HCT116 (cell line): ENCODE measurements at regions not wholly inside any gene's neighbourhood (a gene's known extent, or its start where the extent isn't known, plus 50 kb on each side); places are given as distances from the start of the nearest gene placed in this dataset.

Source experiments
- ATAC-seq: fragments of 200-7000 bp; cut with Tn5 transposase; 2 replicates; pipeline ENCODE4 v1.9.1; 2020; ENCODE audit warnings: mild to moderate bottlenecking, moderate library complexity
- BruUV-seq: library from RNA; stranded (reverse); fragments of 400-500 nt; replicated peaks from 2 replicates; lab custom pipeline; 2021; lab: Mats Ljungman, UMichigan
- CTCF ChIA-PET: fragments of 300-600 bp; sonication (Branson Sonifier 250); formaldehyde crosslinking; loops from one replicate; lab custom pipeline; 2021; ENCODE audit warnings: antibody characterized with exemption; lab: Charles Lee
- POLR2A ChIA-PET: fragments of 300-600, 350-600 bp; sonication (Branson Sonifier 250); formaldehyde crosslinking; loops from one replicate; lab custom pipeline; 2021; ENCODE audit warnings: antibody characterized with exemption; lab: Charles Lee
- RAD21 ChIA-PET, 2 experiments: fragments of 300-600 bp; sonication (Branson Sonifier 250); formaldehyde crosslinking; loops; one replicate each; lab custom pipeline; 2023; ENCODE audit warnings: low total read pairs in 2 of 2; ENCODE audit not compliant: uncharacterized antibody in 2 of 2, unreplicated experiment in 2 of 2, low non-redundant PET in 1 of 2; lab: Charles Lee
- DNase-seq: peaks from one replicate; pipeline ENCODE4 v3.0.0-alpha.2; 2010; ENCODE audit warnings: low read depth, low spot score
- H2AFZ ChIP-seq: fragments of 200-600 bp; shearing (Covaris generic), sonication (generic); 2 replicates; pipeline ENCODE4 v1.6.1; 2017; ENCODE audit warnings: low read depth, mixed run types, mixed read lengths, antibody characterized with exemption, low read length; ENCODE audit not compliant: poor library complexity, severe bottlenecking
- H3K27ac ChIP-seq: 2 replicates; pipeline ENCODE4 v1.5.1; 2012; ENCODE audit warnings: low read depth, low read length
- H3K27me3 ChIP-seq: fragments of 200-600 bp; sonication (generic); 2 replicates; pipeline ENCODE4 v1.6.1; 2016; ENCODE audit warnings: mixed run types, low read length, mixed read lengths; ENCODE audit not compliant: insufficient read depth
- H3K36me3 ChIP-seq, 2 experiments: fragments of 200-500 bp in 1 of 2; fragments of 200-600 bp in 1 of 2; sonication (Bioruptor generic) in 1 of 2; sonication (generic) in 1 of 2; 2 replicates each; pipeline versions ENCODE4 v1.5.1 to v1.6.1; 2014 to 2016; ENCODE audit warnings: low read length in 2 of 2, inconsistent platforms in 1 of 2, mixed read lengths in 1 of 2, mixed run types in 1 of 2; ENCODE audit not compliant: insufficient read depth in 2 of 2, control insufficient read depth in 1 of 2
- H3K4me1 ChIP-seq, 2 experiments: fragments of 200-600 bp in 1 of 2; sonication (generic) in 1 of 2; 2 replicates each; pipeline versions ENCODE4 v1.5.1 to v1.6.1; 2012 to 2017; ENCODE audit warnings: low read length in 2 of 2, inconsistent platforms in 1 of 2, mild to moderate bottlenecking in 1 of 2, mixed read lengths in 1 of 2, mixed run types in 1 of 2, moderate library complexity in 1 of 2; ENCODE audit not compliant: insufficient read depth in 2 of 2, control insufficient read depth in 1 of 2
- H3K4me2 ChIP-seq: fragments of 200-600 bp; sonication (generic); 2 replicates; pipeline ENCODE4 v1.6.1; 2017; ENCODE audit warnings: mixed run types, low read length, mixed read lengths
- H3K4me3 ChIP-seq, 2 experiments: fragments of 200-600 bp in 1 of 2; sonication (generic) in 1 of 2; replicated peaks in 1 of 2; 2 replicates each; pipeline ENCODE4 v1.5.1; 2011 to 2016; ENCODE audit warnings: low read length in 2 of 2, control low read depth in 1 of 2, low read depth in 1 of 2, mild to moderate bottlenecking in 1 of 2, mixed read lengths in 1 of 2, mixed run types in 1 of 2
- H3K79me2 ChIP-seq: fragments of 200-600 bp; sonication (generic); 2 replicates; pipeline ENCODE4 v1.6.1; 2017; ENCODE audit warnings: mild to moderate bottlenecking, mixed run types, low read length, moderate library complexity, mixed read lengths; ENCODE audit not compliant: insufficient read depth
- H3K9ac ChIP-seq: fragments of 200-600 bp; sonication (generic); 2 replicates; pipeline ENCODE4 v1.6.1; 2016; ENCODE audit warnings: low read length, mixed read lengths
- H3K9me2 ChIP-seq: fragments of 200-600 bp; sonication (generic), shearing (Covaris generic); 2 replicates; pipeline ENCODE4 v1.6.1; 2017; ENCODE audit warnings: mixed run types, mild to moderate bottlenecking, moderate library complexity; ENCODE audit not compliant: insufficient read depth
- H3K9me3 ChIP-seq, 2 experiments: fragments of 200-500 bp in 1 of 2; fragments of 200-600 bp in 1 of 2; sonication (Bioruptor generic) in 1 of 2; sonication (generic) in 1 of 2; 2 replicates each; pipeline ENCODE4 v1.6.1; 2014 to 2017; ENCODE audit warnings: low read length in 2 of 2, mixed read lengths in 2 of 2, inconsistent platforms in 1 of 2, low read depth in 1 of 2, mild to moderate bottlenecking in 1 of 2, mixed run types in 1 of 2, moderate library complexity in 1 of 2; ENCODE audit not compliant: control insufficient read depth in 1 of 2, insufficient read depth in 1 of 2
- H4K20me1 ChIP-seq: fragments of 200-600 bp; sonication (generic), shearing (Covaris generic); 2 replicates; pipeline ENCODE4 v1.6.1; 2017; ENCODE audit warnings: mixed run types, mild to moderate bottlenecking, moderate library complexity; ENCODE audit not compliant: insufficient read depth
- ATF3 ChIP-seq: IDR thresholded peaks from 2 replicates; pipeline ENCODE4 v1.6.1; 2012
- CBX3 ChIP-seq: IDR thresholded peaks from 2 replicates; pipeline ENCODE4 v1.6.1; 2012; ENCODE audit warnings: low read depth
- CTCF ChIP-seq, 3 experiments: fragments of 200-600 bp in 1 of 3; sonication (generic) in 1 of 3; IDR thresholded peaks in 2 of 3; conservative IDR thresholded peaks in 1 of 3; 2 replicates each; pipeline ENCODE4 v1.5.1; 2012 to 2017; ENCODE audit warnings: low read depth in 2 of 3, low read length in 2 of 3, antibody characterized with exemption in 1 of 3, borderline replicate concordance in 1 of 3, control low read depth in 1 of 3, mild to moderate bottlenecking in 1 of 3, mixed read lengths in 1 of 3, mixed run types in 1 of 3, moderate library complexity in 1 of 3; ENCODE audit not compliant: insufficient read depth in 1 of 3
- EGR1 ChIP-seq: IDR thresholded peaks from 2 replicates; pipeline ENCODE4 v1.6.1; 2012; ENCODE audit warnings: low read depth
- EZH2 ChIP-seq: fragments of 200-600 bp; sonication (generic); IDR thresholded peaks from 2 replicates; pipeline ENCODE4 v1.6.1; 2017; ENCODE audit warnings: antibody characterized with exemption, mixed run types
- FOSL1 ChIP-seq: IDR thresholded peaks from 2 replicates; pipeline ENCODE4 v1.6.1; 2012; ENCODE audit warnings: low read depth
- JUND ChIP-seq: IDR thresholded peaks from 2 replicates; pipeline ENCODE4 v1.6.1; 2012
- POLR2A ChIP-seq: IDR thresholded peaks from 2 replicates; pipeline ENCODE4 v1.7.0; 2011; ENCODE audit warnings: borderline replicate concordance; ENCODE audit not compliant: insufficient read depth, insufficient read length; ENCODE audit errors: extremely low read depth
- POLR2AphosphoS5 ChIP-seq: IDR thresholded peaks from 2 replicates; pipeline ENCODE4 v1.6.1; 2011; ENCODE audit warnings: mild to moderate bottlenecking, low read depth, low read length, moderate library complexity
- RAD21 ChIP-seq: IDR thresholded peaks from 2 replicates; pipeline ENCODE4 v1.6.1; 2012; ENCODE audit warnings: low read depth, mild to moderate bottlenecking
- TCF7L2 ChIP-seq: IDR thresholded peaks from 2 replicates; pipeline ENCODE4 v1.7.0; 2011; ENCODE audit warnings: borderline replicate concordance, inconsistent platforms; ENCODE audit not compliant: insufficient read depth, insufficient read length; ENCODE audit errors: extremely low read depth
- YY1 ChIP-seq: IDR thresholded peaks from 2 replicates; pipeline ENCODE4 v1.6.1; 2011; ENCODE audit warnings: low read length, low read depth, moderate library complexity, mild to moderate bottlenecking; ENCODE audit not compliant: insufficient replicate concordance; ENCODE audit errors: extremely low read depth
- ZBTB33 ChIP-seq: IDR thresholded peaks from 2 replicates; pipeline ENCODE4 v1.6.1; 2011; ENCODE audit warnings: mild to moderate bottlenecking, low read length, moderate library complexity; ENCODE audit not compliant: insufficient replicate concordance; ENCODE audit errors: extremely low read depth
- intact Hi-C: fragments of 100-400 bp; cut with micrococcal nuclease; formaldehyde crosslinking; loops from 2 replicates; pipeline ENCODE4 v1.10.0; 2022

GRCh38 chr2:199055336-199055735 is 402.4 kb downstream of the SATB2 start:
- ChIA-PET POLR2A (no interaction called here), RAD21 (no interaction called here), CTCF (no interaction called here)
- no TSS peak for BruUV-seq
- no peak overlapping the region for H3K9ac ChIP-seq
- no peak overlapping the region for H2AFZ ChIP-seq
- no peaks in the 10 kb centered on the region for H3K4me1 ChIP-seq
- H3K9me2 ChIP-seq: no peaks in the 10 kb centered on the region
- H3K4me2 ChIP-seq: no peak overlapping the region
- no peaks in the 10 kb centered on the region for H3K79me2 ChIP-seq
- TF ChIP-seq ZBTB33: no peak
- ATAC-seq (no peak), DNase-seq (no peak)
- H3K27me3 ChIP-seq: no peaks in the 10 kb centered on the region
- H4K20me1 ChIP-seq: no peaks in the 10 kb centered on the region
- H3K27ac ChIP-seq: no peak overlapping the region
- H3K4me3 ChIP-seq: no peak overlapping the region
- intact Hi-C loops: no loop called here
- H3K9me3 ChIP-seq: no peaks in the 10 kb centered on the region
- no peaks in the 10 kb centered on the region for H3K36me3 ChIP-seq

- DNase-seq: no peak
- Histone ChIP-seq H4K20me1 (no peaks in the 10 kb centered on the region), H3K4me2 (no peak overlapping the region), H3K79me2 (no peaks in the 10 kb centered on the region), H3K4me1 (no peaks in the 10 kb centered on the region), H3K9me2 (no peaks in the 10 kb centered on the region), H3K9ac (no peak overlapping the region), H3K27ac (no peak overlapping the region), H3K9me3 (no peaks in the 10 kb centered on the region; a peak in 1 of 4 replicates), H3K4me3 (no peak overlapping the region)
- BruUV-seq: no TSS peak
- ChIA-PET CTCF (no interaction called here), POLR2A (no interaction called here)
- TF ChIP-seq TCF7L2: no peak
- no peak for TF ChIP-seq POLR2A
- no peak for TF ChIP-seq CBX3
- no peak for TF ChIP-seq YY1
- no peak for TF ChIP-seq EGR1
- no peak for TF ChIP-seq EZH2
- TF ChIP-seq POLR2AphosphoS5: no peak
- TF ChIP-seq FOSL1: no peak
- TF ChIP-seq CTCF (IDR thresholded peaks at IDR 0.05 in 2 of 3, conservative IDR thresholded peaks at IDR 0.05 in 1 of 3; ENCODE audit: borderline replicate concordance in 1 of 3, insufficient read depth in 1 of 3, low read depth in 2 of 3, low read length in 2 of 3): no peak
- no peak for TF ChIP-seq ZBTB33
- no peak for TF ChIP-seq RAD21
- TF ChIP-seq ATF3: no peak
- no peak for TF ChIP-seq JUND
- TF ChIP-seq, all 23 proteins: peak for 0
- RAD21 ChIA-PET: no interaction called here
- Histone ChIP-seq H2AFZ (no peak overlapping the region), H3K36me3 (no peaks in the 10 kb centered on the region), H3K27me3 (no peaks in the 10 kb centered on the region)
- intact Hi-C loops: no loop called here
- no peak for ATAC-seq
Measured at GRCh38 chr2:199042660-199043379, 414.9 kb downstream of the SATB2 start.
